DMS53 (cell line): ENCODE measurements at regions not wholly inside any gene's neighbourhood (a gene's known extent, or its start where the extent isn't known, plus 50 kb on each side); places are given as distances from the start of the nearest gene placed in this dataset.
A peak's percentile ranks its signal among the peaks of the same experiment; 100 is the strongest.
"Not testable (repeated sequence)": the region's sequence is repeated elsewhere in the genome, so short reads cannot be mapped to it uniquely, and the experiment has no call there.

Experiments used
- DNase-seq: peaks from one replicate; lab custom pipeline; 2025; lab: John Stamatoyannopoulos, UW

GRCh38 chr6:134394905-134395304, 77.0 kb upstream of the SGK1 start:
- no peak for DNase-seq

GRCh38 chr6:134394208-134394607, 76.3 kb upstream of the SGK1 start:
- no peak for DNase-seq

GRCh38 chr6:134391205-134391604, 73.3 kb upstream of the SGK1 start:
- DNase-seq, result no peak

- DNase-seq, result no peak
Observed at GRCh38 chr6:134389658-134390057, 71.7 kb upstream of the SGK1 start.

- no peak for DNase-seq
Observed at GRCh38 chr6:134389129-134389528, 71.2 kb upstream of the SGK1 start.

- DNase-seq, result not testable (repeated sequence)
Observed at GRCh38 chr6:134386482-134386881, 68.6 kb upstream of the SGK1 start.

GRCh38 chr6:134381959-134382358, 64.0 kb upstream of the SGK1 start:
- DNase-seq, result no peak

- DNase-seq, result peak; percentile 31
Observed at GRCh38 chr6:134379599-134379998, 61.7 kb upstream of the SGK1 start.

GRCh38 chr6:134379076-134379475, 61.2 kb upstream of the SGK1 start:
- DNase-seq, result peak; percentile 89

- DNase-seq, result no peak
Observed at GRCh38 chr6:134378426-134378825, 60.5 kb upstream of the SGK1 start.

- no peak for DNase-seq
Observed at GRCh38 chr6:134376785-134377184, 58.9 kb upstream of the SGK1 start.

GRCh38 chr6:134375220-134375580, 57.3 kb upstream of the SGK1 start:
- no peak for DNase-seq

GRCh38 chr6:134374491-134375219, 56.7 kb upstream of the SGK1 start:
- DNase-seq, result no peak

- DNase-seq, result no peak
Observed at GRCh38 chr6:134373993-134374392, 56.1 kb upstream of the SGK1 start.

GRCh38 chr6:134373282-134373922, 55.5 kb upstream of the SGK1 start:
- DNase-seq, result peak; percentile 2

- DNase-seq, result no peak
Observed at GRCh38 chr6:134372603-134373281, 54.8 kb upstream of the SGK1 start.

GRCh38 chr6:134368670-134369069, 50.8 kb upstream of the SGK1 start:
- no peak for DNase-seq
